ENCODE measurements at regions not wholly inside any gene's neighbourhood (a gene's known extent, or its start where the extent isn't known, plus 50 kb on each side); places are given as distances from the start of the nearest gene placed in this dataset.

- Mint-ChIP-seq H3K27ac (no peak overlapping the region), H3K27me3 (ENCODE audit: insufficient read depth) (no peaks in the 10 kb centered on the region), H3K36me3 (ENCODE audit: low read depth) (no peaks in the 10 kb centered on the region), H3K4me1 (ENCODE audit: low read depth) (no peaks in the 10 kb centered on the region), H3K4me3 (no peak overlapping the region), H3K9me3 (no peaks in the 10 kb centered on the region)
- DNase-seq (ENCODE audit: low spot score), result no peak
- intact Hi-C loops (cut with micrococcal nuclease), result no loop called here
These were observed 506.7 kb downstream of the NUP35 start for GRCh38 chr2:183630964-183631363.

DNA sequence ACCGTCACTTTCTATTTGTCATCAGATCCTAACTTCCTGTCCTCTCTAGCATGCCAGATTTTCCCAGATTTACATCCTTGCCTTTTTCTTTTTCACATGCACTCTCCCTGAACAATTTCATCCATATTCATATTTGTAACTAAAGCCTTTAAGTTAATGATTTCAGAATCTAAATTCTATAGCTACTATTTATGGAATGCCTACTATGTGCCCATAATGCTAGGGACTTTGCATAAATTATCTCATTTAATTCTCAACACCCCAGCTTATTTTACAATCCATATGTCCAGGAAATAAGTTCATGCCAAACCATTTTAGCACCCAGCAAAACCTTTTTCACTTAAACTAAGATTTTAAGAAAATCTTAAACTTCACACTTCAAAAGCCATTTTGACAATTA lies 531.9 kb downstream of the NUP35 start:
- Mint-ChIP-seq H3K9me3 (no peaks in the 10 kb centered on the region), H3K36me3 (ENCODE audit: low read depth) (no peaks in the 10 kb centered on the region), H3K4me3 (no peak overlapping the region), H3K27ac (no peak overlapping the region), H3K27me3 (ENCODE audit: insufficient read depth) (no peaks in the 10 kb centered on the region), H3K4me1 (ENCODE audit: low read depth) (no peaks in the 10 kb centered on the region)
- intact Hi-C loops (cut with micrococcal nuclease), result no loop called here
- DNase-seq (ENCODE audit: low spot score), result no peak

- Mint-ChIP-seq H3K9me3 (no peaks in the 10 kb centered on the region), H3K27ac (no peak overlapping the region)
These were observed 541.2 kb downstream of the NUP35 start for GRCh38 chr2:183665425-183665824.

DNA sequence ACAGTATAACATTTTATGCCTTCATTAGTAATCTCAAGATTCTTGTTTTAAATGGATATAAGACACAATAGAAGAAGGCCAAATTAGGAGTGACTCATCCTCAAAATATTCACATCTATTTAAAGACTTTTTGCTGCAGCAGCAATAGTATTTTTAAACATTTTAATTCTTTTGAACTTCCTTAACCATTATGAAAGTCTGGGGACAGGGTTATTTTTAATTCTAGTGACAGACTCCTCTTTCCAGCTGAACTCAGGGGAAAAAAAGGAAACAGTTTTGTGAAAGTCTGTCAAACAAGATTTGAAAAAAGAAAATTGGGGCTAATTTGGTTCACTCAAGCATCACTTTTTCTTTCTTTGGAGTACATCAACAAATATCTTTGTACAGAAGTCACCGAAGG lies 541.8 kb downstream of the NUP35 start:
- no peak overlapping the region for H3K27ac Mint-ChIP-seq
- DNase-seq (ENCODE audit: low spot score), result no peak
- no peaks in the 10 kb centered on the region for H3K36me3 Mint-ChIP-seq (ENCODE audit: low read depth)
- no peaks in the 10 kb centered on the region for H3K27me3 Mint-ChIP-seq (ENCODE audit: insufficient read depth)
- no peaks in the 10 kb centered on the region for H3K9me3 Mint-ChIP-seq
- H3K4me3 Mint-ChIP-seq, result no peak overlapping the region
- H3K4me1 Mint-ChIP-seq (ENCODE audit: low read depth), result no peaks in the 10 kb centered on the region
- intact Hi-C loops (cut with micrococcal nuclease), result no loop called here

More at GRCh38 chr2:183665425-183665824, 541.2 kb downstream of the NUP35 start:
- DNase-seq (ENCODE audit: low spot score), result no peak
- Mint-ChIP-seq H3K36me3 (ENCODE audit: low read depth) (no peaks in the 10 kb centered on the region), H3K4me1 (ENCODE audit: low read depth) (no peaks in the 10 kb centered on the region), H3K4me3 (no peak overlapping the region), H3K27me3 (ENCODE audit: insufficient read depth) (no peaks in the 10 kb centered on the region)
- intact Hi-C loops (cut with micrococcal nuclease), result no loop called here

DNA sequence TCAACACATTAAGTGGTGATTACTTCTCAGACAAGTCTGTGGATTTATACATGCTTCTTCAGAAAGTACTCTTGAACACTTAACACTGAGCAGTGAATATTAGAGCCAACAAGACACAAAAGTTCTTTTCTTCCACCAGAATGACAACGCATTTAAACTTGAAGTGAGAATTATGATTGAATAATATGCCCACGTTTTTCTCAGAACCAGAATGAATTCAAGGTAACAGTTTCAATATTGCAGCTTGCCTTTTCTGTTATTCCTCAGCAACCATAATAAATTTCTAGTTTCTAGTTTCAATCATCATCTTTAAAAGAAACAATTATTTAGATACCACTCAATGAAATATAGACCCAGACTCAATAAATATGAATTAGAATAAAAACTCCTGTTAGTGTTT lies 547.0 kb downstream of the NUP35 start:
- no peak for DNase-seq (ENCODE audit: low spot score)
- Mint-ChIP-seq H3K4me3 (no peak overlapping the region), H3K9me3 (no peaks in the 10 kb centered on the region), H3K27me3 (ENCODE audit: insufficient read depth) (no peaks in the 10 kb centered on the region), H3K36me3 (ENCODE audit: low read depth) (no peaks in the 10 kb centered on the region), H3K4me1 (ENCODE audit: low read depth) (no peaks in the 10 kb centered on the region), H3K27ac (no peak overlapping the region)
- intact Hi-C loops (cut with micrococcal nuclease), result no loop called here

DNA sequence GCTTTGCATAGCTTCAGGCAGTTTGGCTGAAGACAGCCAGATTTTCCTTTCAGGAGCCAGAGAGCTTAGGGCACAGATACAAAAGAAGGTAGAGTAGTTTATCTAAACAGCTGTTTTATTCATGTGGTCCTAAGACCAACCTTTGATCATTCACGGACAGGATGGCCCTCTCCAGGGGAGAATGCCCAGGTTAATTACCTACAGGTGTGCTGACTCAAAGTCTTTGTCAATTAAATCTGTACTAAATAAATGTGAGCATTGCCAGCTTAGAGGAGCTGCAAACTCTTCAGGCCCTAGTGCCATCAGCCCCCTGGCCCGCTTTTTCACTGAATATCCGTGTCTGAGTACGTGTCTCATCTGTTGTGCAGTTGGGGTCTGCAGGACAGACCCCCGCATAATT lies 554.7 kb downstream of the NUP35 start:
- no peaks in the 10 kb centered on the region for H3K4me1 Mint-ChIP-seq (ENCODE audit: low read depth)
- no peaks in the 10 kb centered on the region for H3K27me3 Mint-ChIP-seq (ENCODE audit: insufficient read depth)
- no peak overlapping the region for H3K4me3 Mint-ChIP-seq
- no peak for DNase-seq (ENCODE audit: low spot score)
- H3K36me3 Mint-ChIP-seq (ENCODE audit: low read depth), result no peaks in the 10 kb centered on the region
- H3K27ac Mint-ChIP-seq, result no peak overlapping the region
- H3K9me3 Mint-ChIP-seq, result peaks cover 10% of the 10 kb centered on the region
- intact Hi-C loops (cut with micrococcal nuclease), result no loop called here

GRCh38 chr2:183680573-183680972 lies 556.3 kb downstream of the NUP35 start:
- H3K27ac Mint-ChIP-seq, result no peak overlapping the region
- H3K27me3 Mint-ChIP-seq (ENCODE audit: insufficient read depth), result no peaks in the 10 kb centered on the region
- DNase-seq (ENCODE audit: low spot score), result no peak
- peaks cover 13% of the 10 kb centered on the region for H3K9me3 Mint-ChIP-seq
- intact Hi-C loops (cut with micrococcal nuclease), result no loop called here
- H3K36me3 Mint-ChIP-seq (ENCODE audit: low read depth), result no peaks in the 10 kb centered on the region
- no peaks in the 10 kb centered on the region for H3K4me1 Mint-ChIP-seq (ENCODE audit: low read depth)
- H3K4me3 Mint-ChIP-seq, result no peak overlapping the region

DNA sequence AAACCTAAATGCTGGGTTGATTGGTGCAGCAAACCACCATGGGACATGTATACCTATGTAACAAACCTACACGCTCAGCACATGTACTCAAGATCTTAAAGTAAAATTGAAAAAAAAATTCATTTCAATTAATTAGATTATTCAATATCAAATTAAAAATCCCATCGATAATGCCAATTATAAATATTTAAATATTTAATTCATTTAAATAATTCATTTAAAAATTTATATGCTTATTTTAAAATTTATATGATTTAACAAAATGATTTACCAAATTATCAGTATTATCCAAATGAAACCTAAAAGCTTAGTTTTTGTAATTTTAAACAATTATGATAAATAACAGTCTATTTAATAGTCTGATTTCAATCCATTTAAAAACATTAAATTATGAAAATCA lies 560.4 kb downstream of the NUP35 start:
- H3K27me3 Mint-ChIP-seq (ENCODE audit: insufficient read depth), result no peaks in the 10 kb centered on the region

GRCh38 chr2:183696028-183696427 lies 571.8 kb downstream of the NUP35 start:
- H3K27me3 Mint-ChIP-seq (ENCODE audit: insufficient read depth), result no peaks in the 10 kb centered on the region
- H3K4me3 Mint-ChIP-seq, result no peak overlapping the region
- H3K36me3 Mint-ChIP-seq (ENCODE audit: low read depth), result no peaks in the 10 kb centered on the region
- intact Hi-C loops (cut with micrococcal nuclease), result no loop called here
- H3K4me1 Mint-ChIP-seq (ENCODE audit: low read depth), result no peaks in the 10 kb centered on the region
- H3K27ac Mint-ChIP-seq, result no peak overlapping the region
- peaks cover 8% of the 10 kb centered on the region for H3K9me3 Mint-ChIP-seq
- no peak for DNase-seq (ENCODE audit: low spot score)

More for the DNA sequence above, 560.4 kb downstream of the NUP35 start:
- H3K36me3 Mint-ChIP-seq (ENCODE audit: low read depth), result no peaks in the 10 kb centered on the region
- peaks cover 17% of the 10 kb centered on the region for H3K9me3 Mint-ChIP-seq
- H3K4me1 Mint-ChIP-seq (ENCODE audit: low read depth), result no peaks in the 10 kb centered on the region
- H3K27ac Mint-ChIP-seq, result no peak overlapping the region
- intact Hi-C loops (cut with micrococcal nuclease), result no loop called here
- no peak for DNase-seq (ENCODE audit: low spot score)
- no peak overlapping the region for H3K4me3 Mint-ChIP-seq

DNA sequence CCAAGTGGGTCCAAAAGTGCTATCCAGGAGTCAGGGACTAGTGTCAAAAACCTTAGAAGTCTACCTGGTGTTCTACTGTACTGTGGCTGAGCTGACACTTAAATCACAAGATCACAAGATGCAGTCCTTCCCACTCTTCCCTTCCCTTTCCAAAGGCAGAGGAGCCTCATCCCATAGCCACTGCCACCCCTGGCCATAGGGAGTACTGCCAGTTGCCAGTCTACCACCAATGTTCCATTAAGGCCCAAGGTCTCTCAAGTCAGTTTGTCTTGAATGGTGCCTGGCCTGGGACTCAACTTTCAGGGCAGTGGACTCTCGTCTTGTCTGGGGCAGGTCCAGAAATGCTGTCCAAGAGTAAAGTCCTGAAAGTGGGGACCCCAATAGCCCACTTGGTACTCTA lies 585.6 kb downstream of the NUP35 start:
- H3K36me3 Mint-ChIP-seq (ENCODE audit: low read depth), result no peaks in the 10 kb centered on the region
- no peaks in the 10 kb centered on the region for H3K9me3 Mint-ChIP-seq
- H3K4me3 Mint-ChIP-seq, result no peak overlapping the region
- no peak overlapping the region for H3K27ac Mint-ChIP-seq
- intact Hi-C loops (cut with micrococcal nuclease), result no loop called here
- H3K4me1 Mint-ChIP-seq (ENCODE audit: low read depth), result no peaks in the 10 kb centered on the region
- H3K27me3 Mint-ChIP-seq (ENCODE audit: insufficient read depth), result no peaks in the 10 kb centered on the region
- DNase-seq (ENCODE audit: low spot score), result no peak

- no peaks in the 10 kb centered on the region for H3K27me3 Mint-ChIP-seq (ENCODE audit: insufficient read depth)
- H3K27ac Mint-ChIP-seq, result no peak overlapping the region
- intact Hi-C loops (cut with micrococcal nuclease), result no loop called here
- no peaks in the 10 kb centered on the region for H3K4me1 Mint-ChIP-seq (ENCODE audit: low read depth)
- no peaks in the 10 kb centered on the region for H3K36me3 Mint-ChIP-seq (ENCODE audit: low read depth)
- DNase-seq (ENCODE audit: low spot score), result no peak
- H3K9me3 Mint-ChIP-seq, result no peaks in the 10 kb centered on the region
- no peak overlapping the region for H3K4me3 Mint-ChIP-seq
These were observed 594.0 kb downstream of the NUP35 start for GRCh38 chr2:183718246-183718645.

DNA sequence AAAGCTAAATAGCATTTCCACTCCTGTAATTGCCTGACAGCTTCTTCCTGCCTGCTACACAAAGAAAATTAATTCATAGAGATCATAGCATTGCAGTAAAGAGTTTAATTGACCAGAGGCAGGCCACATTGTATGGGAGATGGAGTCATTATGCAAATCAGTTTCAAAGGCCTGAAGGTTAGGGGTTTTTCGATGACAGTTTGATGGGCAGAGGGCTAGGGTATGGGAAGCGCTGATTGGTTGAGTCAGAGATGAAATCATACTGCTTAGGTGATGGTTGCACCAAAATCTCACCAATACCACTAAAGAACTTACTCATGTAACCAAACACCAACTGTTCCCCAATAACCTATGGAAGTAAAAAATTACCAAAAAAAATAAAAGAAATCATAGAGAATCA lies 599.0 kb downstream of the NUP35 start:
- Mint-ChIP-seq H3K27me3 (ENCODE audit: insufficient read depth) (no peaks in the 10 kb centered on the region), H3K4me3 (no peak overlapping the region), H3K27ac (no peak overlapping the region), H3K9me3 (peaks cover 5% of the 10 kb centered on the region), H3K4me1 (ENCODE audit: low read depth) (no peaks in the 10 kb centered on the region), H3K36me3 (ENCODE audit: low read depth) (no peaks in the 10 kb centered on the region)
- intact Hi-C loops (cut with micrococcal nuclease), result no loop called here
- no peak for DNase-seq (ENCODE audit: low spot score)

GRCh38 chr2:183729380-183729779 lies 605.1 kb downstream of the NUP35 start:
- no peak overlapping the region for H3K4me3 Mint-ChIP-seq
- DNase-seq (ENCODE audit: low spot score), result no peak
- no peaks in the 10 kb centered on the region for H3K27me3 Mint-ChIP-seq (ENCODE audit: insufficient read depth)
- no peaks in the 10 kb centered on the region for H3K4me1 Mint-ChIP-seq (ENCODE audit: low read depth)
- H3K9me3 Mint-ChIP-seq, result peaks cover 12% of the 10 kb centered on the region
- H3K27ac Mint-ChIP-seq, result no peak overlapping the region
- intact Hi-C loops (cut with micrococcal nuclease), result no loop called here
- no peaks in the 10 kb centered on the region for H3K36me3 Mint-ChIP-seq (ENCODE audit: low read depth)

- DNase-seq (ENCODE audit: low spot score), result no peak
- peaks cover 5% of the 10 kb centered on the region for H3K9me3 Mint-ChIP-seq
- H3K4me1 Mint-ChIP-seq (ENCODE audit: low read depth), result no peaks in the 10 kb centered on the region
- no peaks in the 10 kb centered on the region for H3K36me3 Mint-ChIP-seq (ENCODE audit: low read depth)
- H3K27ac Mint-ChIP-seq, result no peak overlapping the region
- intact Hi-C loops (cut with micrococcal nuclease), result no loop called here
- no peaks in the 10 kb centered on the region for H3K27me3 Mint-ChIP-seq (ENCODE audit: insufficient read depth)
- H3K4me3 Mint-ChIP-seq, result no peak overlapping the region
These were observed 616.0 kb downstream of the NUP35 start for GRCh38 chr2:183740241-183740640.
